GM21786 (cell line): ENCODE measurements at regions not wholly inside any gene's neighbourhood (a gene's known extent, or its start where the extent isn't known, plus 50 kb on each side); places are given as distances from the start of the nearest gene placed in this dataset.

Experiments used
- ATAC-seq: cut with Tn5 transposase; IDR thresholded peaks from one replicate; pipeline ENCODE4 v1.9.1; 2021; ENCODE audit not compliant: unreplicated experiment

GRCh38 chr12:65517656-65518210, 239.2 kb downstream of the MSRB3 start:
- ATAC-seq, result no peak

GRCh38 chr12:65518771-65519170, 240.3 kb downstream of the MSRB3 start:
- ATAC-seq, result no peak

GRCh38 chr12:65520658-65521057, 242.2 kb downstream of the MSRB3 start:
- no peak for ATAC-seq

- no peak for ATAC-seq
These were observed 244.7 kb downstream of the MSRB3 start for GRCh38 chr12:65522956-65523860.

GRCh38 chr12:65524666-65525065, 246.2 kb downstream of the MSRB3 start:
- ATAC-seq, result no peak

- ATAC-seq, result no peak
These were observed 247.1 kb downstream of the MSRB3 start for GRCh38 chr12:65525491-65526141.

- ATAC-seq, result no peak
These were observed 247.8 kb downstream of the MSRB3 start for GRCh38 chr12:65526311-65526710.

GRCh38 chr12:65528127-65528526, 249.6 kb downstream of the MSRB3 start:
- no peak for ATAC-seq

- ATAC-seq, result no peak
These were observed 250.6 kb downstream of the MSRB3 start for GRCh38 chr12:65529106-65529505.

- no peak for ATAC-seq
These were observed 251.4 kb downstream of the MSRB3 start for GRCh38 chr12:65529771-65530435.

GRCh38 chr12:65532162-65532561, 253.7 kb downstream of the MSRB3 start:
- ATAC-seq, result no peak

GRCh38 chr12:65532764-65533163, 254.3 kb downstream of the MSRB3 start:
- no peak for ATAC-seq

GRCh38 chr12:65533177-65533883, 254.8 kb downstream of the MSRB3 start:
- ATAC-seq, result no peak

- ATAC-seq, result no peak
These were observed 255.9 kb downstream of the MSRB3 start for GRCh38 chr12:65534238-65534841.

- ATAC-seq, result no peak
These were observed 257.5 kb downstream of the MSRB3 start for GRCh38 chr12:65535946-65536345.

- no peak for ATAC-seq
These were observed 257.9 kb downstream of the MSRB3 start for GRCh38 chr12:65536351-65536750.

GRCh38 chr12:65536876-65537681, 258.6 kb downstream of the MSRB3 start:
- ATAC-seq, result no peak

- ATAC-seq, result no peak
These were observed 259.5 kb downstream of the MSRB3 start for GRCh38 chr12:65537978-65538377.

GRCh38 chr12:65539023-65539422, 260.5 kb downstream of the MSRB3 start:
- no peak for ATAC-seq

GRCh38 chr12:65540140-65540539, 261.7 kb downstream of the MSRB3 start:
- no peak for ATAC-seq
